Naive thymus-derived CD4-positive, alpha-beta T cell (primary cell): ENCODE measurements at regions not wholly inside any gene's neighbourhood (a gene's known extent, or its start where the extent isn't known, plus 50 kb on each side); places are given as distances from the start of the nearest gene placed in this dataset.
"Not testable (repeated sequence)": the region's sequence is repeated elsewhere in the genome, so short reads cannot be mapped to it uniquely, and the experiment has no call there.

Experiments
- ATAC-seq: fragments of 150-1000 bp; cut with Tn5 transposase; 2 replicates; pipeline ENCODE4 v1.10.0; 2021; ENCODE audit warnings: mild to moderate bottlenecking, moderate library complexity
- CTCF ChIA-PET: fragments of 350-600 bp; sonication (Branson Sonifier 250); formaldehyde crosslinking; loops from one replicate; lab custom pipeline; 2021; ENCODE audit warnings: antibody characterized with exemption; lab: Charles Lee
- POLR2A ChIA-PET: fragments of 350-600 bp; sonication (Branson Sonifier 250); formaldehyde crosslinking; loops from one replicate; lab custom pipeline; 2021; ENCODE audit warnings: antibody characterized with exemption, inconsistent platforms; lab: Charles Lee
- DNase-seq, 9 donors: peaks; one replicate each; pipeline versions ENCODE4 v3.0.0 to v3.0.0-alpha.2; 2020 to 2022; ENCODE audit warnings: mixed read lengths in 1 of 9
- H3K27ac ChIP-seq: one replicate; pipeline ENCODE4 v1.7.0; 2013; ENCODE audit warnings: mild to moderate bottlenecking, low read depth, low read length, moderate library complexity
- H3K27me3 ChIP-seq, 2 donors: one replicate each; pipeline ENCODE4 v1.7.0; 2013; ENCODE audit warnings: low read length in 2 of 2, mild to moderate bottlenecking in 2 of 2, moderate library complexity in 2 of 2; ENCODE audit not compliant: control insufficient read depth in 2 of 2, insufficient read depth in 2 of 2
- H3K36me3 ChIP-seq, 3 experiments: 1 replicate in 2 of 3; 2 replicates in 1 of 3; pipeline ENCODE4 v1.7.0; 2013; ENCODE audit warnings: low read length in 3 of 3, mild to moderate bottlenecking in 3 of 3, moderate library complexity in 1 of 3; ENCODE audit not compliant: insufficient read depth in 3 of 3, control insufficient read depth in 2 of 3
- H3K4me1 ChIP-seq, 2 donors: one replicate each; pipeline ENCODE4 v1.7.0; 2013; ENCODE audit warnings: low read length in 2 of 2, mild to moderate bottlenecking in 2 of 2, moderate library complexity in 1 of 2; ENCODE audit not compliant: control insufficient read depth in 2 of 2, insufficient read depth in 2 of 2
- H3K4me3 ChIP-seq: 2 replicates; pipeline ENCODE4 v1.7.0; 2013; ENCODE audit warnings: mild to moderate bottlenecking, low read length
- H3K9me3 ChIP-seq, 3 experiments: 1 replicate in 2 of 3; 2 replicates in 1 of 3; pipeline ENCODE4 v1.7.0; 2013; ENCODE audit warnings: low read length in 3 of 3; ENCODE audit not compliant: control insufficient read depth in 2 of 3
- H3K27ac Mint-ChIP-seq, 9 donors: one replicate each; pipeline ENCODE4 v1.8.0; 2020 to 2022; ENCODE audit warnings: mixed read lengths in 9 of 9, mild to moderate bottlenecking in 8 of 9, moderate library complexity in 5 of 9, inconsistent platforms in 2 of 9
- H3K27me3 Mint-ChIP-seq, 5 donors: one replicate each; pipeline ENCODE4 v1.8.0; 2021 to 2022; ENCODE audit warnings: mixed read lengths in 5 of 5, mild to moderate bottlenecking in 1 of 5
- H3K36me3 Mint-ChIP-seq, 5 donors: one replicate each; pipeline ENCODE4 v1.8.0; 2020 to 2022; ENCODE audit warnings: mixed read lengths in 5 of 5, mild to moderate bottlenecking in 3 of 5, inconsistent platforms in 1 of 5
- H3K4me1 Mint-ChIP-seq, 7 donors: one replicate each; pipeline ENCODE4 v1.8.0; 2020 to 2022; ENCODE audit warnings: mixed read lengths in 7 of 7, mild to moderate bottlenecking in 3 of 7, inconsistent platforms in 1 of 7
- H3K4me3 Mint-ChIP-seq, 10 donors: one replicate each; pipeline ENCODE4 v1.8.0; 2020 to 2022; ENCODE audit warnings: mild to moderate bottlenecking in 10 of 10, mixed read lengths in 10 of 10, moderate library complexity in 6 of 10, inconsistent platforms in 2 of 10
- H3K9me3 Mint-ChIP-seq, 11 donors: one replicate each; pipeline ENCODE4 v1.8.0; 2020 to 2022; ENCODE audit warnings: mixed read lengths in 11 of 11, mild to moderate bottlenecking in 4 of 11, inconsistent platforms in 1 of 11, moderate library complexity in 1 of 11
- intact Hi-C, 2 donors: fragments of 100-400 bp; cut with micrococcal nuclease; formaldehyde crosslinking; loops; one replicate each; pipeline ENCODE4 v1.15.1; 2023

DNA sequence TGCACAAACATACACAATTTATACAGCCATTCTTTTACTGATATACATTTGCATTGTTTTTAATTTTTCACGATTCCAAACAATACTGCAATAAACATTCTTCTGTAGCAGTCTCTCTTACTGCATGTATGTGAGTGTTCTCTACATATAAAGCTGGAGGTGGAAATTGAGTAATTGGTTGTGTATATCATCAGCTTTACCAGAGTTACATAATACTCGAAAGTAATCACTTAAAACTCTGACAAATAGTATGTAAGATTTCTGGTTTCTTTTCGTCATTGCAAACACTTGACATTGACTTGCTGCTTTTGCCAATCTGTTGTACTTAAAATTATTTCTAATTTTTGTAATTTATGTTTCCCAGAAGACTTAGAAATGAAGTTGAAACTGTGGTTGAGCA is 110.2 kb downstream of the TDRD15 start:
- Histone ChIP-seq H3K4me1 (no peaks in the 10 kb centered on the region), H3K36me3 (no peaks in the 10 kb centered on the region), H3K27ac (no peak overlapping the region), H3K27me3 (no peaks in the 10 kb centered on the region), H3K9me3 (no peaks in the 10 kb centered on the region), H3K4me3 (no peak overlapping the region)
- CTCF ChIA-PET, result no interaction called here
- Mint-ChIP-seq H3K9me3 (peaks cover 0 to 4% (median under 1%) of the 10 kb centered on the region in 11 donors), H3K27ac (no peak overlapping the region), H3K4me3 (no peak overlapping the region), H3K4me1 (peaks cover 0 to 1% (median 0%) of the 10 kb centered on the region in 7 donors), H3K27me3 (peaks cover 0 to 5% (median 0%) of the 10 kb centered on the region in 5 donors), H3K36me3 (no peaks in the 10 kb centered on the region)
- POLR2A ChIA-PET, result no interaction called here
- ATAC-seq (no peak), DNase-seq (no peak)
- intact Hi-C loops, result no loop called here

GRCh38 chr2:21234464-21235120 is 110.8 kb downstream of the TDRD15 start:
- H3K27me3 Mint-ChIP-seq, result peaks cover 0 to 5% (median 0%) of the 10 kb centered on the region in 5 donors
- ATAC-seq (no peak), DNase-seq (no peak)
- H3K36me3 ChIP-seq, result no peaks in the 10 kb centered on the region
- no peak overlapping the region for H3K27ac Mint-ChIP-seq
- ChIA-PET POLR2A (no interaction called here), CTCF (no interaction called here)
- no peaks in the 10 kb centered on the region for H3K36me3 Mint-ChIP-seq
- no peak overlapping the region for H3K4me3 ChIP-seq
- peaks cover 0 to 1% (median 0%) of the 10 kb centered on the region in 7 donors for H3K4me1 Mint-ChIP-seq
- H3K27me3 ChIP-seq, result no peaks in the 10 kb centered on the region
- no peak overlapping the region for H3K4me3 Mint-ChIP-seq
- no peaks in the 10 kb centered on the region for H3K4me1 ChIP-seq
- H3K9me3 ChIP-seq, result no peaks in the 10 kb centered on the region
- H3K27ac ChIP-seq, result no peak overlapping the region
- intact Hi-C loops, result no loop called here
- H3K9me3 Mint-ChIP-seq, result peaks cover 0 to 9% (median 2%) of the 10 kb centered on the region in 11 donors

DNA sequence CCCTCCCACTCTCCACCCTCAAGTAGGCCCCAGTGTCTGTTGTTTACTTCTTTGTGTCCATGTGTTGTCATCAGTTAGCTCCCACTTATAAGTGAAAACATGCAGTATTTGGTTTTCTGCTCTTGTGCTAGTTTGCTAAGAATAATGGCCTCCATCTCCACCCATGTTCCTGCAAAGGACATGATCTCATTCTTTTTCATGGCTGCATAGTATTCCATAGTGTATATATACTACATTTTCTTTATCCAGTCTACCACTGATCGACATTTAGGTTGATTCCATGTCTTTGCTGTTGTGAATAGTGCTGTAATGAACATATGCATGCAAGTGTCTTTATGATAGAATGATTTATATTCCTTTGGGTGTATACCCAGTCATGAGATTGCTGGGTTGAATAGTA is 116.0 kb downstream of the TDRD15 start:
- H3K4me1 ChIP-seq, H3K4me3 Mint-ChIP-seq, POLR2A ChIA-PET, H3K36me3 ChIP-seq, CTCF ChIA-PET, DNase-seq, H3K36me3 Mint-ChIP-seq, H3K4me3 ChIP-seq, intact Hi-C loops, H3K9me3 ChIP-seq, H3K27me3 ChIP-seq, H3K4me1 Mint-ChIP-seq, H3K27ac Mint-ChIP-seq, H3K27ac ChIP-seq, ATAC-seq, H3K27me3 Mint-ChIP-seq: not testable (repeated sequence)
- peaks cover 5 to 29% (median 11%) of the 10 kb centered on the region in 11 donors for H3K9me3 Mint-ChIP-seq

DNA sequence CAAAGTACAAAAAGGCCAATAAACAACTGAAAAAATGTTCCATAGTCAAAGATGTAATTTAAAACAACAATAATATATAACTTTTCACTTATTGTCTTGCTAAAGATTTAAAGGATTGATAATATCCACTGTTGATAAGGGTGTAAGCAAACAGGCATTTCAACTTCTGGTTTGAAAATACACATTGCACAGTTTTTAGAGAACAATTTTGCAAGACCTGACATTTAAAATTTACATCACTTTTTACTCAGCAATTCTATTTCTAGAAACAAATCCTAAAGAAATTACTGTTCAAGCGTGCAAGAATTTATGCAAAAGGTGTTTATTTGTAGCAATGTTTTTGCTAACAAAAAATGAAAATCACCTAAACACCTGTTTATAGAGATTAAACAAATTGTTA is 120.4 kb downstream of the TDRD15 start:
- Mint-ChIP-seq H3K4me3 (no peak overlapping the region), H3K36me3 (no peaks in the 10 kb centered on the region)

GRCh38 chr2:21245565-21245964 is 121.8 kb downstream of the TDRD15 start:
- ATAC-seq, result no peak
- no peaks in the 10 kb centered on the region for H3K36me3 Mint-ChIP-seq
- DNase-seq, result no peak
- Histone ChIP-seq H3K27ac (no peak overlapping the region), H3K36me3 (no peaks in the 10 kb centered on the region), H3K9me3 (peaks cover 0 to 3% (median 0%) of the 10 kb centered on the region in 3 experiments), H3K27me3 (no peaks in the 10 kb centered on the region), H3K4me1 (no peaks in the 10 kb centered on the region), H3K4me3 (no peak overlapping the region)
- ChIA-PET POLR2A (no interaction called here), CTCF (no interaction called here)
- no peak overlapping the region for H3K4me3 Mint-ChIP-seq
- H3K9me3 Mint-ChIP-seq, result peaks cover under 1 to 20% (median 12%) of the 10 kb centered on the region in 11 donors
- H3K4me1 Mint-ChIP-seq, result no peaks in the 10 kb centered on the region
- H3K27ac Mint-ChIP-seq, result no peak overlapping the region
- H3K27me3 Mint-ChIP-seq, result peaks cover 0 to 8% (median 0%) of the 10 kb centered on the region in 5 donors
- intact Hi-C loops, result no loop called here

More for the DNA sequence above, 120.4 kb downstream of the TDRD15 start:
- POLR2A ChIA-PET, result no interaction called here
- H3K4me3 ChIP-seq, result no peak overlapping the region
- ATAC-seq (no peak), DNase-seq (no peak)
- Mint-ChIP-seq H3K27me3 (peaks cover 0 to 8% (median 0%) of the 10 kb centered on the region in 5 donors), H3K9me3 (peaks cover 3 to 32% (median 13%) of the 10 kb centered on the region in 11 donors), H3K4me1 (no peaks in the 10 kb centered on the region), H3K27ac (no peak overlapping the region)
- intact Hi-C loops, result no loop called here
- no peaks in the 10 kb centered on the region for H3K4me1 ChIP-seq
- H3K27ac ChIP-seq, result no peak overlapping the region
- H3K9me3 ChIP-seq, result peaks cover 0 to 3% (median 0%) of the 10 kb centered on the region in 3 experiments
- CTCF ChIA-PET, result no interaction called here
- H3K27me3 ChIP-seq, result no peaks in the 10 kb centered on the region
- no peaks in the 10 kb centered on the region for H3K36me3 ChIP-seq

DNA sequence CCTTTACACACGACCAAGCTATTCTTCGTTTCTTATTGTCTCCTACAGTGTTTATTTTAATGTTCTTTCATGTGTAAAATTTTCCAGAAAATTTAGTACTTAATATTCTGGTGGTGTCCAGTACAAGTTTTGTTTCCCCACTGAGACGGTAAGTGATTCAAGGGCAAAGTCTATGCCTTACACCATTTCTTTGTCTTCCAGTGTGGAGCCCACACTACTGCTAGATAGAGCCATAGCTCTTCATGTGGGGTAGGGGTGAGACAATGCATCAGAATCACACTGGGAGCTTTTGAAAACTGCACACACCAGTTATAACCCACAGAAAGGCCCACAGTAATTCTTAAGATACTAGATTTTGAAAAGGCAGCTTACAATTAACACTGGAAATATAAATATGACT is 125.6 kb downstream of the TDRD15 start:
- Mint-ChIP-seq H3K4me3 (no peak overlapping the region), H3K9me3 (peaks cover 0 to 13% (median 2%) of the 10 kb centered on the region in 11 donors), H3K27me3 (no peaks in the 10 kb centered on the region), H3K36me3 (no peaks in the 10 kb centered on the region), H3K27ac (no peak overlapping the region), H3K4me1 (no peaks in the 10 kb centered on the region)
- ATAC-seq, result no peak
- H3K27ac ChIP-seq, result no peak overlapping the region
- ChIA-PET POLR2A (no interaction called here), CTCF (no interaction called here)
- H3K4me3 ChIP-seq, result no peak overlapping the region
- H3K4me1 ChIP-seq, result no peaks in the 10 kb centered on the region
- intact Hi-C loops, result no loop called here
- no peaks in the 10 kb centered on the region for H3K36me3 ChIP-seq
- no peaks in the 10 kb centered on the region for H3K9me3 ChIP-seq
- no peak for DNase-seq
- H3K27me3 ChIP-seq, result no peaks in the 10 kb centered on the region

- no peak overlapping the region for H3K4me3 ChIP-seq
- Mint-ChIP-seq H3K4me1 (no peaks in the 10 kb centered on the region), H3K9me3 (peaks cover 0 to 13% (median 2%) of the 10 kb centered on the region in 11 donors), H3K27ac (no peak overlapping the region), H3K27me3 (no peaks in the 10 kb centered on the region), H3K36me3 (no peaks in the 10 kb centered on the region), H3K4me3 (no peak overlapping the region)
- no peak for ATAC-seq
- no peak overlapping the region for H3K27ac ChIP-seq
- intact Hi-C loops, result no loop called here
- H3K4me1 ChIP-seq, result no peaks in the 10 kb centered on the region
- POLR2A ChIA-PET, result no interaction called here
- DNase-seq, result no peak
- no peaks in the 10 kb centered on the region for H3K36me3 ChIP-seq
- no peaks in the 10 kb centered on the region for H3K27me3 ChIP-seq
- CTCF ChIA-PET, result no interaction called here
- H3K9me3 ChIP-seq, result no peaks in the 10 kb centered on the region
Measured at GRCh38 chr2:21250673-21251072, 126.9 kb downstream of the TDRD15 start.
